SK-N-SH (cell line): ENCODE measurements at regions not wholly inside any gene's neighbourhood (a gene's known extent, or its start where the extent isn't known, plus 50 kb on each side); places are given as distances from the start of the nearest gene placed in this dataset.

ENCODE experiments used
- CTCF ChIA-PET: fragments of 300-600, 350-600 bp; formaldehyde crosslinking; extraction: SDS; loops from one replicate; lab custom pipeline; 2021; lab: Yijun Ruan, JAX
- POLR2A ChIA-PET: fragments of 350-600 bp; sonication (Branson Sonifier 250); formaldehyde crosslinking; extraction: SDS; loops from one replicate; lab custom pipeline; 2020; ENCODE audit warnings: antibody characterized with exemption, inconsistent platforms; lab: Yijun Ruan, JAX
- DNase-seq: peaks from one replicate; pipeline ENCODE4 v3.0.0; 2012
- H2AFZ ChIP-seq: fragments of 200-600 bp; sonication (generic); 2 replicates; pipeline ENCODE4 v1.8.1; 2016; ENCODE audit warnings: antibody characterized with exemption, mild to moderate bottlenecking, low read depth
- H3F3A ChIP-seq: fragments of 200-600 bp; sonication (generic); replicated peaks from 2 replicates; pipeline ENCODE3; 2016; ENCODE audit warnings: antibody characterized with exemption, mild to moderate bottlenecking; ENCODE audit not compliant: insufficient read depth
- H3K27ac ChIP-seq, 2 experiments: fragments of 200-500 bp in 1 of 2; fragments of 200-600 bp in 1 of 2; sonication (Bioruptor generic) in 1 of 2; sonication (generic), shearing (Covaris generic) in 1 of 2; 2 replicates each; pipeline versions ENCODE4 v1.5.1 to v1.6.1; 2014 to 2016; ENCODE audit warnings: low read depth in 2 of 2, inconsistent platforms in 1 of 2, low read length in 1 of 2, mild to moderate bottlenecking in 1 of 2, mixed read lengths in 1 of 2
- H3K27me3 ChIP-seq: fragments of 200-600 bp; sonication (generic), shearing (Covaris generic); 2 replicates; pipeline ENCODE4 v1.6.1; 2016; ENCODE audit warnings: mixed run types; ENCODE audit not compliant: insufficient read depth
- H3K36me3 ChIP-seq, 2 experiments: fragments of 200-500 bp in 1 of 2; fragments of 200-600 bp in 1 of 2; sonication (Bioruptor generic) in 1 of 2; sonication (generic) in 1 of 2; replicated peaks in 1 of 2; 2 replicates each; pipeline versions ENCODE3 to v1.5.1; 2014 to 2016; ENCODE audit warnings: low read length in 1 of 2, mild to moderate bottlenecking in 1 of 2; ENCODE audit not compliant: insufficient read depth in 2 of 2, control insufficient read depth in 1 of 2
- H3K4me1 ChIP-seq, 2 experiments: fragments of 200-500 bp in 1 of 2; fragments of 200-600 bp in 1 of 2; sonication (Bioruptor generic) in 1 of 2; sonication (generic), shearing (Covaris generic) in 1 of 2; 2 replicates each; pipeline versions ENCODE4 v1.5.1 to v1.6.1; 2014 to 2016; ENCODE audit warnings: low read depth in 1 of 2, low read length in 1 of 2, mixed run types in 1 of 2; ENCODE audit not compliant: insufficient read depth in 2 of 2, control insufficient read depth in 1 of 2
- H3K4me2 ChIP-seq: fragments of 200-600 bp; sonication (generic), shearing (Covaris generic); 2 replicates; pipeline ENCODE4 v1.6.1; 2017; ENCODE audit warnings: mixed run types
- H3K4me3 ChIP-seq, 2 experiments: fragments of 200-500 bp in 1 of 2; fragments of 200-600 bp in 1 of 2; sonication (Bioruptor generic) in 1 of 2; sonication (generic), shearing (Covaris generic) in 1 of 2; 2 replicates each; pipeline versions ENCODE4 v1.5.1 to v1.8.1; 2014 to 2016; ENCODE audit warnings: low read depth in 2 of 2, inconsistent platforms in 1 of 2, low read length in 1 of 2, mild to moderate bottlenecking in 1 of 2, mixed read lengths in 1 of 2, moderate library complexity in 1 of 2
- H3K79me2 ChIP-seq: fragments of 200-600 bp; sonication (generic); 2 replicates; pipeline ENCODE4 v1.8.1; 2017; ENCODE audit warnings: mild to moderate bottlenecking; ENCODE audit not compliant: insufficient read depth
- H3K9ac ChIP-seq: fragments of 200-600 bp; sonication (generic); 2 replicates; pipeline ENCODE4 v1.6.1; 2017; ENCODE audit warnings: mixed run types
- H3K9me2 ChIP-seq: fragments of 200-600 bp; sonication (generic); 2 replicates; pipeline ENCODE4 v1.6.1; 2017; ENCODE audit warnings: mixed run types
- H3K9me3 ChIP-seq: fragments of 200-600 bp; sonication (generic); 2 replicates; pipeline ENCODE4 v1.6.1; 2017; ENCODE audit warnings: mixed run types, mild to moderate bottlenecking, moderate library complexity
- H4K20me1 ChIP-seq: fragments of 200-600 bp; sonication (generic); 2 replicates; pipeline ENCODE4 v1.6.1; 2017; ENCODE audit warnings: mild to moderate bottlenecking, mixed run types; ENCODE audit not compliant: insufficient read depth
- CHD2 ChIP-seq: fragments of 150-350 bp; IDR thresholded peaks from 2 replicates; pipeline ENCODE4 v1.6.1; 2018; ENCODE audit warnings: low read length; ENCODE audit not compliant: partially characterized antibody
- ELF1 ChIP-seq: IDR thresholded peaks from 2 replicates; pipeline ENCODE4 v1.4.0; 2012
- EZH2phosphoT487 ChIP-seq: fragments of 200-600 bp; sonication (generic); IDR thresholded peaks from 2 replicates; pipeline ENCODE4 v1.6.1; 2017; ENCODE audit warnings: low read depth, mixed run types, mild to moderate bottlenecking, antibody characterized with exemption, moderate library complexity, borderline replicate concordance
- FOSL2 ChIP-seq: IDR thresholded peaks from 2 replicates; pipeline ENCODE4 v1.4.0; 2012; ENCODE audit warnings: low read depth, mild to moderate bottlenecking, moderate library complexity, borderline replicate concordance
- FOXJ3 ChIP-seq: sonication (generic); formaldehyde crosslinking; IDR thresholded peaks from 2 replicates; pipeline ENCODE4 v1.5.1; 2020; ENCODE audit warnings: mild to moderate bottlenecking, missing genetic modification reagents
- FOXM1 ChIP-seq: IDR thresholded peaks from 2 replicates; pipeline ENCODE4 v1.4.0; 2012; ENCODE audit warnings: low read depth, mild to moderate bottlenecking
- GABPA ChIP-seq: IDR thresholded peaks from 2 replicates; pipeline ENCODE4 v1.4.0; 2012; ENCODE audit warnings: low read depth, mild to moderate bottlenecking
- GATA2 ChIP-seq: sonication (generic); formaldehyde crosslinking; IDR thresholded peaks from 2 replicates; pipeline ENCODE4 v1.5.0; 2020; ENCODE audit warnings: mild to moderate bottlenecking, missing genetic modification reagents
- JUND ChIP-seq: IDR thresholded peaks from 2 replicates; pipeline ENCODE4 v1.4.0; 2012
- MEF2A ChIP-seq: IDR thresholded peaks from 2 replicates; pipeline ENCODE4 v1.4.0; 2012; ENCODE audit warnings: low read depth, borderline replicate concordance
- NRF1 ChIP-seq: IDR thresholded peaks from 2 replicates; pipeline ENCODE4 v1.6.1; 2012; ENCODE audit warnings: low read depth, mild to moderate bottlenecking, low read length
- PBX3 ChIP-seq: IDR thresholded peaks from 2 replicates; pipeline ENCODE4; 2012
- POLR2AphosphoS5 ChIP-seq: IDR thresholded peaks from 2 replicates; pipeline ENCODE4 v1.6.1; 2012; ENCODE audit warnings: low read depth, low read length
- RAD21 ChIP-seq: IDR thresholded peaks from 2 replicates; pipeline ENCODE4 v1.6.1; 2012; ENCODE audit warnings: mild to moderate bottlenecking, low read length
- RCOR1 ChIP-seq: fragments of 150-350 bp; IDR thresholded peaks from 2 replicates; pipeline ENCODE4 v1.6.1; 2017; ENCODE audit warnings: antibody characterized with exemption, low read length
- REST ChIP-seq: IDR thresholded peaks from 2 replicates; pipeline ENCODE4 v1.6.1; 2012; ENCODE audit warnings: mild to moderate bottlenecking, low read depth, low read length, moderate library complexity
- RFX5 ChIP-seq: IDR thresholded peaks from 2 replicates; pipeline ENCODE4 v1.6.1; 2012; ENCODE audit warnings: mild to moderate bottlenecking, improper control_type of control experiment, low read length
- RXRA ChIP-seq: IDR thresholded peaks from 2 replicates; pipeline ENCODE4 v1.4.0; 2012; ENCODE audit warnings: low read depth, mild to moderate bottlenecking, borderline replicate concordance
- TAF1 ChIP-seq: IDR thresholded peaks from 2 replicates; pipeline ENCODE4 v1.6.1; 2012; ENCODE audit warnings: low read depth, mild to moderate bottlenecking, low read length, moderate library complexity, borderline replicate concordance
- TCF12 ChIP-seq: IDR thresholded peaks from 2 replicates; pipeline ENCODE4 v1.4.0; 2012
- TEAD4 ChIP-seq: IDR thresholded peaks from 2 replicates; pipeline ENCODE4 v1.4.0; 2012; ENCODE audit warnings: mild to moderate bottlenecking, borderline replicate concordance; ENCODE audit not compliant: insufficient read depth
- USF1 ChIP-seq: IDR thresholded peaks from 2 replicates; pipeline ENCODE4 v1.4.0; 2012; ENCODE audit warnings: low read depth, borderline replicate concordance
- USF2 ChIP-seq: fragments of 150-350 bp; IDR thresholded peaks from 2 replicates; pipeline ENCODE4 v1.6.1; 2017; ENCODE audit warnings: antibody characterized with exemption, low read length, low read depth, borderline replicate concordance
- YY1 ChIP-seq: IDR thresholded peaks from 2 replicates; pipeline ENCODE4 v1.4.0; 2012; ENCODE audit warnings: low read depth, mild to moderate bottlenecking
- WGBS: methylation state at CpG from one replicate; pipeline ENCODE4 v1.1.6; 2017; ENCODE audit warnings: low lambda C conversion rate; 5-methylcytosine and 5-hydroxymethylcytosine counted together

GRCh38 chr12:19967431-19967830 lies 400.9 kb upstream of the PDE3A start (continued):
- peak; percentile 76 for TF ChIP-seq TCF12
- no peak for TF ChIP-seq MEF2A
- peak; percentile 70 for TF ChIP-seq JUND
- no peak for TF ChIP-seq USF1
- peak; percentile 45; the same call in 1 of the 2 replicates for TF ChIP-seq POLR2AphosphoS5
- no peak for TF ChIP-seq EZH2phosphoT487
- TF ChIP-seq PBX3: peak; percentile 91
- TF ChIP-seq ELF1: no peak

GRCh38 chr12:19970116-19970515 lies 398.2 kb upstream of the PDE3A start:
- Histone ChIP-seq H3K27ac (peak overlapping the region; percentile 83 to 93), H3K4me2 (peak overlapping the region; percentile 20; the same call in 1 of the 2 replicates)
- POLR2A ChIA-PET: interaction anchor here (1.4 kb wide), 1 partner anchor 24 kb away, joined by 3 read pairs; no protein-coding TSS in a partner anchor
- TF ChIP-seq MEF2A: peak; percentile 57; the same call in 1 of the 2 replicates
- TF ChIP-seq FOXM1: peak; percentile 52; the same call in 1 of the 2 replicates
- TF ChIP-seq USF2: no peak
- peak; percentile 89 for TF ChIP-seq JUND
- TF ChIP-seq CHD2: peak; percentile 93
- no peak for TF ChIP-seq GABPA
- TF ChIP-seq EZH2phosphoT487: no peak
- 0 out of 2 replicates have a peak, but pooled peaks have one; percentile 67 for TF ChIP-seq FOXJ3
- peak; percentile 65 for TF ChIP-seq REST
- no peak for TF ChIP-seq NRF1
- TF ChIP-seq USF1: no peak
- peak; percentile 47; the same call in 1 of the 2 replicates for TF ChIP-seq FOSL2
- peak; percentile 99 for TF ChIP-seq TCF12
- no peak for TF ChIP-seq RFX5
- TF ChIP-seq YY1: no peak
- TF ChIP-seq PBX3: peak; percentile 98
- TF ChIP-seq RXRA: peak; percentile 50; the same call in 1 of the 2 replicates
- peak; percentile 90 for TF ChIP-seq GATA2 (CRISPR knock-in tag)
- TF ChIP-seq TAF1: no peak
- TF ChIP-seq POLR2AphosphoS5: peak; percentile 94
- peak; percentile 18; the same call in 1 of the 2 replicates for TF ChIP-seq RAD21
- peak; percentile 97 for TF ChIP-seq TEAD4
- TF ChIP-seq RCOR1: peak; percentile 100

More at GRCh38 chr12:19970116-19970515, 398.2 kb upstream of the PDE3A start:
- no peak overlapping the region for H2AFZ ChIP-seq
- peak; percentile 52 for DNase-seq
- peaks cover 37% of the 10 kb centered on the region for H3F3A ChIP-seq
- no peaks in the 10 kb centered on the region for H3K9me3 ChIP-seq
- CTCF ChIA-PET: no interaction called here
- no peaks in the 10 kb centered on the region for H3K36me3 ChIP-seq
- no peaks in the 10 kb centered on the region for H3K27me3 ChIP-seq
- WGBS: 3% methylated on average over 2 of the region's 2 CpGs
- no peak overlapping the region for H3K4me3 ChIP-seq
- H3K9me2 ChIP-seq: no peaks in the 10 kb centered on the region
- no peaks in the 10 kb centered on the region for H4K20me1 ChIP-seq
- H3K9ac ChIP-seq: peak overlapping the region; percentile 31; the same call in 1 of the 2 replicates
- H3K79me2 ChIP-seq: no peaks in the 10 kb centered on the region
- H3K4me1 ChIP-seq: peaks cover 25 to 40% of the 10 kb centered on the region in 2 experiments; a peak in 3 of 4 replicates
